ENCODE measurements at regions not wholly inside any gene's neighbourhood (a gene's known extent, or its start where the extent isn't known, plus 50 kb on each side); places are given as distances from the start of the nearest gene placed in this dataset.

GRCh38 chr1:228958741-228959140 is 223.5 kb downstream of the RHOU start:
- no peak overlapping the region for H3K4me3 Mint-ChIP-seq (ENCODE audit: unreplicated experiment)
- no peak for TF ChIP-seq CTCF (IDR thresholded peaks at IDR 0.05; ENCODE audit: unreplicated experiment)
- no peaks in the 10 kb centered on the region for H3K9me3 Mint-ChIP-seq (ENCODE audit: unreplicated experiment)
- no peak for DNase-seq (ENCODE audit: low spot score)
- H3K27me3 Mint-ChIP-seq (ENCODE audit: unreplicated experiment): peaks cover 2% of the 10 kb centered on the region
- H3K27ac Mint-ChIP-seq (ENCODE audit: unreplicated experiment): no peak overlapping the region
- peaks cover 2% of the 10 kb centered on the region for H3K4me1 Mint-ChIP-seq (ENCODE audit: unreplicated experiment)
- no peaks in the 10 kb centered on the region for H3K36me3 Mint-ChIP-seq (ENCODE audit: low read depth, unreplicated experiment)

- Mint-ChIP-seq H3K36me3 (ENCODE audit: low read depth, unreplicated experiment) (no peaks in the 10 kb centered on the region), H3K27ac (ENCODE audit: unreplicated experiment) (no peak overlapping the region), H3K9me3 (ENCODE audit: unreplicated experiment) (no peaks in the 10 kb centered on the region), H3K4me1 (ENCODE audit: unreplicated experiment) (peaks cover 10% of the 10 kb centered on the region), H3K4me3 (ENCODE audit: unreplicated experiment) (no peak overlapping the region), H3K27me3 (ENCODE audit: unreplicated experiment) (peaks cover 2% of the 10 kb centered on the region)
- no peak for DNase-seq (ENCODE audit: low spot score)
- no peak for TF ChIP-seq CTCF (IDR thresholded peaks at IDR 0.05; ENCODE audit: unreplicated experiment)
Measured at GRCh38 chr1:228960705-228961104, 225.4 kb downstream of the RHOU start.

- H3K9me3 Mint-ChIP-seq (ENCODE audit: unreplicated experiment): no peaks in the 10 kb centered on the region
- no peak overlapping the region for H3K27ac Mint-ChIP-seq (ENCODE audit: unreplicated experiment)
- H3K27me3 Mint-ChIP-seq (ENCODE audit: unreplicated experiment): peaks cover 2% of the 10 kb centered on the region
- H3K4me3 Mint-ChIP-seq (ENCODE audit: unreplicated experiment): no peak overlapping the region
- TF ChIP-seq CTCF (IDR thresholded peaks at IDR 0.05; ENCODE audit: unreplicated experiment): no peak
- no peaks in the 10 kb centered on the region for H3K36me3 Mint-ChIP-seq (ENCODE audit: low read depth, unreplicated experiment)
- H3K4me1 Mint-ChIP-seq (ENCODE audit: unreplicated experiment): peaks cover 10% of the 10 kb centered on the region
- DNase-seq (ENCODE audit: low spot score): no peak
Measured at GRCh38 chr1:228961511-228961910, 226.2 kb downstream of the RHOU start.

- no peak for TF ChIP-seq CTCF (IDR thresholded peaks at IDR 0.05; ENCODE audit: unreplicated experiment)
- H3K36me3 Mint-ChIP-seq (ENCODE audit: low read depth, unreplicated experiment): no peaks in the 10 kb centered on the region
- no peak for DNase-seq (ENCODE audit: low spot score)
Measured at GRCh38 chr1:228963795-228964177, 228.5 kb downstream of the RHOU start.

GRCh38 chr1:228964178-228965089 is 229.2 kb downstream of the RHOU start:
- no peak for DNase-seq (ENCODE audit: low spot score)
- Mint-ChIP-seq H3K4me3 (ENCODE audit: unreplicated experiment) (no peak overlapping the region), H3K27ac (ENCODE audit: unreplicated experiment) (peak overlapping the region; percentile 68), H3K27me3 (ENCODE audit: unreplicated experiment) (peaks cover 2% of the 10 kb centered on the region), H3K36me3 (ENCODE audit: low read depth, unreplicated experiment) (no peaks in the 10 kb centered on the region), H3K4me1 (ENCODE audit: unreplicated experiment) (peaks cover 10% of the 10 kb centered on the region), H3K9me3 (ENCODE audit: unreplicated experiment) (no peaks in the 10 kb centered on the region)
- TF ChIP-seq CTCF (IDR thresholded peaks at IDR 0.05; ENCODE audit: unreplicated experiment): no peak

More at GRCh38 chr1:228963795-228964177, 228.5 kb downstream of the RHOU start:
- H3K27me3 Mint-ChIP-seq (ENCODE audit: unreplicated experiment): peaks cover 2% of the 10 kb centered on the region
- H3K27ac Mint-ChIP-seq (ENCODE audit: unreplicated experiment): no peak overlapping the region
- peaks cover 10% of the 10 kb centered on the region for H3K4me1 Mint-ChIP-seq (ENCODE audit: unreplicated experiment)
- no peak overlapping the region for H3K4me3 Mint-ChIP-seq (ENCODE audit: unreplicated experiment)
- no peaks in the 10 kb centered on the region for H3K9me3 Mint-ChIP-seq (ENCODE audit: unreplicated experiment)

All from endothelial cell (in vitro differentiated cells).